ENCODE measurements at regions not wholly inside any gene's neighbourhood (a gene's known extent, or its start where the extent isn't known, plus 50 kb on each side); places are given as distances from the start of the nearest gene placed in this dataset.
"Not testable (repeated sequence)": the region's sequence is repeated elsewhere in the genome, so short reads cannot be mapped to it uniquely, and the experiment has no call there.

DNA sequence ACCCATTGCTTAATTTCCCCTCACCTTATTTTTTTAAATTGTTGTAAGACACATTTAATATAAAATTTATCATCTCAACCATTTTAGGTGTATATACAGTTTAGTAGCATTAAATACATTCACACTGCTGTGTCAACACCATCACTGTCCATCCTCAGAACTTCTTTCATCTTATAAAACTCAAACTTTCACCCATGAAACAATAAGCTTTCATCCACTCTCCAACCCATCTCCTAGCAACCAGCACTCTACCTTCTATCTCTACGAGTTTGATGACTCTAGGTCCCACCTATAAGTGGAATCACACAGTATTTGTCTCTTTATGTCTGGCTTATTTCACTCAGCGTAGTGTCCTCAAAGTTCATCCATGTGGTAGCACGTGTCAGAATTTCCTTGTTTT is 75.5 kb downstream of the TBX3 start:
- TF ChIP-seq POLR2A (IDR thresholded peaks at IDR 0.05): no peak
- TF ChIP-seq, protein P1, sequence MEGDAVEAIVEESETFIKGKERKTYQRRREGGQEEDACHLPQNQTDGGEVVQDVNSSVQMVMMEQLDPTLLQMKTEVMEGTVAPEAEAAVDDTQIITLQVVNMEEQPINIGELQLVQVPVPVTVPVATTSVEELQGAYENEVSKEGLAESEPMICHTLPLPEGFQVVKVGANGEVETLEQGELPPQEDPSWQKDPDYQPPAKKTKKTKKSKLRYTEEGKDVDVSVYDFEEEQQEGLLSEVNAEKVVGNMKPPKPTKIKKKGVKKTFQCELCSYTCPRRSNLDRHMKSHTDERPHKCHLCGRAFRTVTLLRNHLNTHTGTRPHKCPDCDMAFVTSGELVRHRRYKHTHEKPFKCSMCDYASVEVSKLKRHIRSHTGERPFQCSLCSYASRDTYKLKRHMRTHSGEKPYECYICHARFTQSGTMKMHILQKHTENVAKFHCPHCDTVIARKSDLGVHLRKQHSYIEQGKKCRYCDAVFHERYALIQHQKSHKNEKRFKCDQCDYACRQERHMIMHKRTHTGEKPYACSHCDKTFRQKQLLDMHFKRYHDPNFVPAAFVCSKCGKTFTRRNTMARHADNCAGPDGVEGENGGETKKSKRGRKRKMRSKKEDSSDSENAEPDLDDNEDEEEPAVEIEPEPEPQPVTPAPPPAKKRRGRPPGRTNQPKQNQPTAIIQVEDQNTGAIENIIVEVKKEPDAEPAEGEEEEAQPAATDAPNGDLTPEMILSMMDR (IDR thresholded peaks at IDR 0.05): no peak
- Histone ChIP-seq H3K9me3 (no peaks in the 10 kb centered on the region), H3K27ac (no peak overlapping the region), H3K4me1 (peaks cover 0 to 11% (median 2%) of the 10 kb centered on the region in 4 donors), H3K27me3 (no peaks in the 10 kb centered on the region), H3K4me3 (no peak overlapping the region), H3K36me3 (no peaks in the 10 kb centered on the region)
- intact Hi-C loops (cut with DNase I): no loop called here
- DNase-seq (no peak), ATAC-seq (no peak)
- 77% methylated on average over 3 of the region's 3 CpGs for WGBS (ENCODE audit: insufficient coverage, low coverage, low lambda C conversion rate, missing lambda C conversion rate)

- DNase-seq (no peak), ATAC-seq (no peak)
- 87% methylated on average over 3 of the region's 3 CpGs for WGBS (ENCODE audit: insufficient coverage, low coverage, low lambda C conversion rate, missing lambda C conversion rate)
- Histone ChIP-seq H3K36me3 (no peaks in the 10 kb centered on the region), H3K4me3 (no peak overlapping the region), H3K27ac (no peak overlapping the region), H3K9me3 (no peaks in the 10 kb centered on the region), H3K4me1 (no peaks in the 10 kb centered on the region), H3K27me3 (no peaks in the 10 kb centered on the region)
- TF ChIP-seq POLR2A (IDR thresholded peaks at IDR 0.05): no peak
- intact Hi-C loops (cut with DNase I): no loop called here
Observed at GRCh38 chr12:114605918-114606317, 78.1 kb downstream of the TBX3 start.

DNA sequence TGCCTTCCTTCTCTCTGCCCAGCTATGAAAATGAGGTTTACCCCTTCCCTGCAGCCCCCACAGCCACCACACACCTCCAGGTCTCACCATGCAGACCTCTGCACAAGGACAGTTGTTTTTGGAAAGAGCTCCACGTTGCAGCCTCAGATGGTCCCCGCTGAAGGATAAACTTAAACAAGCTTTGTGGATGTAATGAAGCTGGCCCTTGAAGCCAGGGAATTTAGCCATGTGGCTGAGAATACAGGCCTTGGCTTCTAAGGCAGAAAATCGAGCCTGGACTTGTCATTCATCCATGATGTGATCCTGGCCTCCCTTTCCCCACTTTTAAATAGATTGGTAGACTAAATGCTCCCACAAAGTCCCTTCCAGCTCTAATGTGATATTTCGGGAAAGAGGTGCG is 79.4 kb downstream of the TBX3 start:
- no peaks in the 10 kb centered on the region for H3K9me3 ChIP-seq
- TF ChIP-seq, protein P1 (IDR thresholded peaks at IDR 0.05): no peak
- no peak for TF ChIP-seq POLR2A (IDR thresholded peaks at IDR 0.05)
- no peak overlapping the region for H3K27ac ChIP-seq
- no peaks in the 10 kb centered on the region for H3K4me1 ChIP-seq
- intact Hi-C loops (cut with DNase I): no loop called here
- no peaks in the 10 kb centered on the region for H3K27me3 ChIP-seq
- H3K36me3 ChIP-seq: no peaks in the 10 kb centered on the region
- WGBS (ENCODE audit: insufficient coverage, low coverage, low lambda C conversion rate, missing lambda C conversion rate): 84% methylated on average over 4 of the region's 5 CpGs
- ATAC-seq (no peak), DNase-seq (no peak)
- H3K4me3 ChIP-seq: no peak overlapping the region

- intact Hi-C loops (cut with DNase I): not testable (repeated sequence)
- WGBS (ENCODE audit: insufficient coverage, low coverage, low lambda C conversion rate, missing lambda C conversion rate): 92% methylated on average over 1 of the region's 2 CpGs
Observed at GRCh38 chr12:114600584-114600983, 83.4 kb downstream of the TBX3 start.

DNA sequence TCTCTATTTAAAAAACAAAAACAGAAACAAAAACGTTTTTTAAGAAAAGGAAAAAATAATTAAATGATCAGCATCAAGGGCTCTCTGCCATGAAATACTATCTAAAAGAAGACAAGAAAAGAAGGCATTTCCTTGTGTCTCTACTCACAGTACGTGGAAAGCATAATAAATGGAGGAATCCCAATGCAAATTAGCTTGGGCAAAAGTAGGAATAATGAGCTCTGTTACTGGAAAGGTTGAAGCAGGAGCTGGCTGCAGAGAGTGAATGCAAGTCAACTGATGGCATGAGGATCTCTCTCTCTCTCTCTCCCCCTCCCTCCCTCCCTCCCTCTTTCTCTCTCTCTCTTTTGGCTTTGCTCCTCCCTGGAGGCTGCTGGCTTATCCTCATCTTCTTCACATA is 85.9 kb downstream of the TBX3 start:
- no peak for ATAC-seq
- no peak for TF ChIP-seq POLR2A (IDR thresholded peaks at IDR 0.05)
- TF ChIP-seq, protein P1 (IDR thresholded peaks at IDR 0.05): no peak

More at GRCh38 chr12:114600584-114600983, 83.4 kb downstream of the TBX3 start:
- not testable (repeated sequence) for DNase-seq, H3K4me1 ChIP-seq, H3K27me3 ChIP-seq, ATAC-seq, H3K36me3 ChIP-seq, H3K4me3 ChIP-seq, H3K27ac ChIP-seq, H3K9me3 ChIP-seq

GRCh38 chr12:114592946-114593345 is 91.0 kb downstream of the TBX3 start:
- intact Hi-C loops (cut with DNase I): no loop called here

More for the DNA sequence above, 85.9 kb downstream of the TBX3 start:
- no peak overlapping the region for H3K4me3 ChIP-seq
- no peaks in the 10 kb centered on the region for H3K4me1 ChIP-seq
- H3K27me3 ChIP-seq: no peaks in the 10 kb centered on the region
- H3K36me3 ChIP-seq: no peaks in the 10 kb centered on the region
- WGBS (ENCODE audit: insufficient coverage, low coverage, low lambda C conversion rate, missing lambda C conversion rate): 27% methylated on average over 2 of the region's 2 CpGs
- DNase-seq: no peak
- no peak overlapping the region for H3K27ac ChIP-seq
- H3K9me3 ChIP-seq: no peaks in the 10 kb centered on the region
- intact Hi-C loops (cut with DNase I): no loop called here

More at GRCh38 chr12:114592946-114593345, 91.0 kb downstream of the TBX3 start:
- no peak for DNase-seq
- H3K27ac ChIP-seq: no peak overlapping the region
- no peak overlapping the region for H3K4me3 ChIP-seq
- no peaks in the 10 kb centered on the region for H3K9me3 ChIP-seq
- TF ChIP-seq POLR2A (IDR thresholded peaks at IDR 0.05): no peak
- TF ChIP-seq, protein P1 (IDR thresholded peaks at IDR 0.05): no peak
- H3K36me3 ChIP-seq: no peaks in the 10 kb centered on the region
- no peaks in the 10 kb centered on the region for H3K27me3 ChIP-seq
- no peak for ATAC-seq
- H3K4me1 ChIP-seq: no peaks in the 10 kb centered on the region

Measured in right lobe of liver (tissue), 6 donors.